ENCODE measurements at regions not wholly inside any gene's neighbourhood (a gene's known extent, or its start where the extent isn't known, plus 50 kb on each side); places are given as distances from the start of the nearest gene placed in this dataset.

DNA sequence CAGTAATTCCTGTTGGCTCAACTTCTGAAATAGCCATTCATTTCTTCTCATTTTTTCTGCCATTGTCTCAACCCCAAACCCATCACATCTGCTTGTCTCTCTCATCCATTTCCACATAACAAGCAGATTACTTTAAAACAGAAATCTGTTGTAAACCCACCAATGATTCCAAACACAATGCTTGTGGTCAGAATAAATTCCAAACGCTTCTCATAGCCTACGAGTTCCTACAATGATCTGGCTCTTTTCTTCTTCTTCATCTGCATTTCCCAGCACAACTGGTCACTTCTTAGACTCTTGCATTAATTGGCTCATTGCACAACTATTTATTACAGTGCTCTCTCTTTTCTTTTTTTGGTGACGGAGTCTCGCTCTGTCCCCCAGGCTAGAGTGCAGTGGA is 364.1 kb downstream of the GATA3 start:
- TF ChIP-seq POLR2A (IDR thresholded peaks at IDR 0.05; ENCODE audit: borderline replicate concordance, extremely low read depth, insufficient read depth, insufficient read length) = no peak
- TF ChIP-seq, protein P1, sequence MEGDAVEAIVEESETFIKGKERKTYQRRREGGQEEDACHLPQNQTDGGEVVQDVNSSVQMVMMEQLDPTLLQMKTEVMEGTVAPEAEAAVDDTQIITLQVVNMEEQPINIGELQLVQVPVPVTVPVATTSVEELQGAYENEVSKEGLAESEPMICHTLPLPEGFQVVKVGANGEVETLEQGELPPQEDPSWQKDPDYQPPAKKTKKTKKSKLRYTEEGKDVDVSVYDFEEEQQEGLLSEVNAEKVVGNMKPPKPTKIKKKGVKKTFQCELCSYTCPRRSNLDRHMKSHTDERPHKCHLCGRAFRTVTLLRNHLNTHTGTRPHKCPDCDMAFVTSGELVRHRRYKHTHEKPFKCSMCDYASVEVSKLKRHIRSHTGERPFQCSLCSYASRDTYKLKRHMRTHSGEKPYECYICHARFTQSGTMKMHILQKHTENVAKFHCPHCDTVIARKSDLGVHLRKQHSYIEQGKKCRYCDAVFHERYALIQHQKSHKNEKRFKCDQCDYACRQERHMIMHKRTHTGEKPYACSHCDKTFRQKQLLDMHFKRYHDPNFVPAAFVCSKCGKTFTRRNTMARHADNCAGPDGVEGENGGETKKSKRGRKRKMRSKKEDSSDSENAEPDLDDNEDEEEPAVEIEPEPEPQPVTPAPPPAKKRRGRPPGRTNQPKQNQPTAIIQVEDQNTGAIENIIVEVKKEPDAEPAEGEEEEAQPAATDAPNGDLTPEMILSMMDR (IDR thresholded peaks at IDR 0.05 in 2 of 3, conservative IDR thresholded peaks at IDR 0.05 in 1 of 3; ENCODE audit: borderline replicate concordance in 1 of 3, insufficient read depth in 1 of 3, low read depth in 2 of 3, low read length in 2 of 3) = no peak

Measured in HCT116 (cell line).